Uterus (tissue), 3 donors: ENCODE measurements at regions not wholly inside any gene's neighbourhood (a gene's known extent, or its start where the extent isn't known, plus 50 kb on each side); places are given as distances from the start of the nearest gene placed in this dataset. TPM values are rescaled to one million over a fixed set of nuclear protein-coding genes. Genes with fewer than 3 reads are reported as not detected.

Source experiments
- DNase-seq, 2 donors: peaks; one replicate each; pipeline ENCODE4 v3.0.0-alpha.2; 2019 to 2020
- H3K27ac ChIP-seq, 2 donors: fragments of 200-600 bp; sonication (generic); 1 replicate in 1 of 2; 2 replicates in 1 of 2; pipeline ENCODE4 v1.5.1; 2016 to 2018
- H3K27me3 ChIP-seq, 2 donors: fragments of 200-600 bp; sonication (generic); one replicate each; pipeline ENCODE4 v1.5.1; 2018 to 2019; ENCODE audit warnings: control low read depth in 1 of 2
- H3K36me3 ChIP-seq, 2 donors: fragments of 200-600 bp; sonication (generic); one replicate each; pipeline ENCODE4 v1.5.1; 2019; ENCODE audit warnings: control low read depth in 1 of 2
- H3K4me1 ChIP-seq, 2 donors: fragments of 200-600 bp; sonication (generic); one replicate each; pipeline ENCODE4 v1.5.1; 2018 to 2019; ENCODE audit warnings: control low read depth in 1 of 2
- H3K4me3 ChIP-seq, 2 donors: fragments of 200-600 bp; sonication (generic); 1 replicate in 1 of 2; 2 replicates in 1 of 2; pipeline ENCODE4 v1.5.1; 2018 to 2019; ENCODE audit warnings: mild to moderate bottlenecking in 1 of 2
- H3K9me3 ChIP-seq, 2 donors: fragments of 200-600 bp; sonication (generic); one replicate each; pipeline ENCODE4 v1.5.1; 2019; ENCODE audit warnings: control low read depth in 1 of 2
- POLR2A ChIP-seq, 2 donors: fragments of 450-650 bp; IDR thresholded peaks; one replicate each; pipeline ENCODE4 v1.6.1; 2016; ENCODE audit warnings: antibody characterized with exemption in 2 of 2, mild to moderate bottlenecking in 1 of 2, moderate library complexity in 1 of 2
- intact Hi-C: fragments of 100-400 bp; cut with DNase I; formaldehyde crosslinking; loops from one replicate; pipeline ENCODE4 v1.15.1; 2023; ENCODE audit warnings: low total_unique reads
- small RNA-seq: library from RNA; depleted of rRNA; stranded (forward); fragments of <200 nt; gene quantifications from one replicate; pipeline ENCODE3, GENCODE V24; 2016
- TF ChIP-seq, protein P1 (sequence below), 4 experiments: fragments of 200-600 bp in 2 of 4; fragments of 450-650 bp in 2 of 4; sonication (generic) in 2 of 4; IDR thresholded peaks; one replicate each; pipeline ENCODE4 v1.5.1; 2016 to 2019; ENCODE audit warnings: antibody characterized with exemption in 4 of 4, mild to moderate bottlenecking in 2 of 4, moderate library complexity in 1 of 4
- donor health status: DM: yes; HTN: yes; CAD: no.

DNA sequence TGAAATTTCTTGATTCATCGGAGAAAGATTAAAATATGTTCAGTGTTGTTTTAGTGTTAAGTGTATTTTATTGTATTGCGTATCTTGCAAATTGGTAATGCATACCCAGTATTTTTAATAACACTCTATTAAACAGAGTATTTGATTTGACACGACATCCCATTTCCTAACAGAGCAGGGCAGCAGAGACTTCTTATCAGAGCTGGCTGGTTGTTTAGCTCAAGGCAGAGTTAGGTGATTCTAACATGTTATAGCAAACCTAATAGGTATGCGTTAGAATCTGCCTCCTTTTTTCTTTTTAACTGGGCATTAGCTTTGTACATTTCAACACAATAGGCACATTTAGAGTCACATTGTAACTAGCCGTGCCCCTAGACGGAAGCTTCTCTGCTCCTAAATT, 57.1 kb upstream of the CELF2 start:
- no peaks in the 10 kb centered on the region for H3K27me3 ChIP-seq
- TF ChIP-seq, protein P1, sequence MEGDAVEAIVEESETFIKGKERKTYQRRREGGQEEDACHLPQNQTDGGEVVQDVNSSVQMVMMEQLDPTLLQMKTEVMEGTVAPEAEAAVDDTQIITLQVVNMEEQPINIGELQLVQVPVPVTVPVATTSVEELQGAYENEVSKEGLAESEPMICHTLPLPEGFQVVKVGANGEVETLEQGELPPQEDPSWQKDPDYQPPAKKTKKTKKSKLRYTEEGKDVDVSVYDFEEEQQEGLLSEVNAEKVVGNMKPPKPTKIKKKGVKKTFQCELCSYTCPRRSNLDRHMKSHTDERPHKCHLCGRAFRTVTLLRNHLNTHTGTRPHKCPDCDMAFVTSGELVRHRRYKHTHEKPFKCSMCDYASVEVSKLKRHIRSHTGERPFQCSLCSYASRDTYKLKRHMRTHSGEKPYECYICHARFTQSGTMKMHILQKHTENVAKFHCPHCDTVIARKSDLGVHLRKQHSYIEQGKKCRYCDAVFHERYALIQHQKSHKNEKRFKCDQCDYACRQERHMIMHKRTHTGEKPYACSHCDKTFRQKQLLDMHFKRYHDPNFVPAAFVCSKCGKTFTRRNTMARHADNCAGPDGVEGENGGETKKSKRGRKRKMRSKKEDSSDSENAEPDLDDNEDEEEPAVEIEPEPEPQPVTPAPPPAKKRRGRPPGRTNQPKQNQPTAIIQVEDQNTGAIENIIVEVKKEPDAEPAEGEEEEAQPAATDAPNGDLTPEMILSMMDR (IDR thresholded peaks at IDR 0.05) = no peak
- TF ChIP-seq POLR2A (IDR thresholded peaks at IDR 0.05) = no peak
- no peak for DNase-seq

DNA sequence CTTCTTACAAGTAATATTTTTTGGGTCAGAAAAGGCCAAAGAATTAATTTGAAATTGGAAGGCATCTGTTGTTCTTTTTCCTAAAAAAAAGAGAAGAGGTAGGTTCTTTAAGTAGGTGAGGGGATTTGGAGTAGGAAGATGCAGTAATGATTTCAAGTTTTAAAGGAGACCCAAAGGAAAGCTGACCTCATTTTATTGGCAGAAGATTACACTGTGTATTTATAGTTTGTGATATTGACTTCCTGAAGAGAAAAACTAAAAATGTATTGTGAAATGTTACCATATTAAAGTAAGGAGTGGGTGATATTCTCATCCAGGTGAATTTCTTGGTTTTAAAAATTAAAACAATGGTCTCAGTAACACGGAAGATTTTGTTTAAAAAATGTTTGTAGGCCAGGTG, 56.6 kb upstream of the CELF2 start:
- no peaks in the 10 kb centered on the region for H3K9me3 ChIP-seq
- no peaks in the 10 kb centered on the region for H3K36me3 ChIP-seq
- H3K4me3 ChIP-seq = no peak overlapping the region
- no peak for DNase-seq
- TF ChIP-seq POLR2A (IDR thresholded peaks at IDR 0.05) = no peak
- TF ChIP-seq, protein P1 (IDR thresholded peaks at IDR 0.05) = no peak
- intact Hi-C loops = no loop called here
- no peaks in the 10 kb centered on the region for H3K4me1 ChIP-seq
- no peaks in the 10 kb centered on the region for H3K27me3 ChIP-seq
- no peak overlapping the region for H3K27ac ChIP-seq

More for the DNA sequence above, 57.1 kb upstream of the CELF2 start:
- intact Hi-C loops = no loop called here
- Histone ChIP-seq H3K4me3 (no peak overlapping the region), H3K36me3 (no peaks in the 10 kb centered on the region), H3K27ac (no peak overlapping the region), H3K9me3 (no peaks in the 10 kb centered on the region), H3K4me1 (no peaks in the 10 kb centered on the region)

DNA sequence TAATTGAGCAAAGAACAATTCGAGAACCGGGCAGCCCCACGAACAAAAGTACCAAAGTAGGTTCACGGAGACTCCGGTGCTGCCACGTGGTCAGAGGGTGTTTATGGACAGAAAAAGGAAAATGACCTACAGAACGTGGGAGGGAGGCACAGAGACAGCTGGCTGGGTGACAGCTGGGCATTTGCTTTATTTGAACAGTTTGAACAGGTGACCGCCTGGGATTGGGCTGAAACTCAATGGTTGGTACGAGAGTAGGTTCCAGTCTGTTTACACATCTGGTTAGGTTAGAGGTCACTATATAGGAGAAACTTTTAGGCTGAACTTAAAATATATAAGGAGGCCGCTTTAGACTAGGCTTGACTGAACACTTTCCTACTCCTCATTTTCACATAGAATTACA, 50.6 kb upstream of the CELF2 start:
- H3K9me3 ChIP-seq = no peaks in the 10 kb centered on the region
- no peak overlapping the region for H3K4me3 ChIP-seq
- no peaks in the 10 kb centered on the region for H3K27me3 ChIP-seq
- DNase-seq = no peak
- TF ChIP-seq, protein P1 (IDR thresholded peaks at IDR 0.05) = no peak
- TF ChIP-seq POLR2A (IDR thresholded peaks at IDR 0.05) = no peak
- no peaks in the 10 kb centered on the region for H3K36me3 ChIP-seq
- H3K4me1 ChIP-seq = no peaks in the 10 kb centered on the region
- H3K27ac ChIP-seq = peak overlapping the region in 1 of 2 donors; percentile 25
- intact Hi-C loops = no loop called here

DNA sequence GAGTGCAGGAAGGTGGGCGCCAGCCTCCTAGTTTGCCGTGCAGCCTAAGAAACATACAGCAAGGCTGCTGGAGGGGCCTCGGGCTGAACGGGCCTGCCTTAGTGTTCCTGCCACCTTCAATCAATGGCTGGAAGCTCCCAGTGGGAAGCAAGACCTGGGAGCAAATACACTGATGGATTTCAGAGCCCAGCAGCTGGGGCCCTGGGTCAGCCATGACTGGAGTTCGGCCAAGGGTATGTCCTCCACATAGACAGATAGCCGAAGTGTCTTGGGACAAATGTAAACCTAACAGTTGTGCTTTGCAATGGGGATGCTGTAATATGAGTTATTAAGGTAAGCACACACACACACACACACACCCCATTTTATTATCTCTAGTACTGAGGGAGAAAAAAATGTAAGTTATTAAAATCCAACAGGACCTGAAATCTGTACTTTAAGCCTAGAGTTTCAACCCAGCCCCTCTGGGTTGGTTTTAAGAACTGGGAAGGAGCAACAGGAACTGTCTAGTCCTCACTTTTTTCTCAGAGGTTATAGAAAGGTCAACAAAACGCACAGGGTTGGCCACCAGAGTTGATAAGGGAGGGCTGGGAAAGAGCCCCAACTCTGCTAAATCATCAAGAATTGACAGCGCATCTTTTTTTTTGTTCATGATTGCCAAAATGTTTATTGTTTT, 50.0 kb upstream of the CELF2 start:
- intact Hi-C loops = no loop called here
- Histone ChIP-seq H3K27me3 (no peaks in the 10 kb centered on the region), H3K9me3 (no peaks in the 10 kb centered on the region), H3K27ac (peak overlapping the region in 1 of 2 donors; percentile 25), H3K36me3 (no peaks in the 10 kb centered on the region), H3K4me1 (no peaks in the 10 kb centered on the region), H3K4me3 (no peak overlapping the region)
- DNase-seq = peak in 1 of 2 donors; percentile 21
- TF ChIP-seq, protein P1 (IDR thresholded peaks at IDR 0.05) = no peak
- no peak for TF ChIP-seq POLR2A (IDR thresholded peaks at IDR 0.05)

Small RNA genes lying in the stretch of these regions (small RNA-seq; reads per million reads assigned to genes)
- gene AC025946.2 (not detected), gene AL355333.1 (not detected), gene CUX2P1 (not detected), gene RF00019 (not detected), gene RNA5SP299 (not detected)
